ENCODE measurements at regions not wholly inside any gene's neighbourhood (a gene's known extent, or its start where the extent isn't known, plus 50 kb on each side); places are given as distances from the start of the nearest gene placed in this dataset.

GRCh38 chr5:2861605-2862004 is 110.1 kb upstream of the IRX2 start:
- peak; percentile 57 for DNase-seq (ENCODE audit: low spot score)
- H3K27ac ChIP-seq: no peak overlapping the region
- ChIA-PET CTCF (no interaction called here), POLR2A (ENCODE audit: low non-redundant PET) (interaction anchor here (0.6 kb wide), 1 partner anchor 1640 kb away, joined by 4 read pairs; no protein-coding TSS in a partner anchor)
- no peak for TF ChIP-seq CTCF (conservative IDR thresholded peaks at IDR 0.05; ENCODE audit: low read depth)

- ChIA-PET CTCF (interaction anchor here (0.7 kb wide), 1 partner anchor 821 kb away, joined by 3 read pairs; no protein-coding TSS in a partner anchor), POLR2A (ENCODE audit: low non-redundant PET) (no interaction called here)
- H3K27ac ChIP-seq: no peak overlapping the region
- no peak for DNase-seq (ENCODE audit: low spot score)
- TF ChIP-seq CTCF (conservative IDR thresholded peaks at IDR 0.05; ENCODE audit: low read depth): no peak
Measured at GRCh38 chr5:2860101-2860500, 108.6 kb upstream of the IRX2 start.

- DNase-seq (ENCODE audit: low spot score): no peak
- CTCF ChIA-PET: no interaction called here
- POLR2A ChIA-PET (ENCODE audit: low non-redundant PET): no interaction called here
- H3K27ac ChIP-seq: no peak overlapping the region
- no peak for TF ChIP-seq CTCF (conservative IDR thresholded peaks at IDR 0.05; ENCODE audit: low read depth)
Measured at GRCh38 chr5:2857837-2858236, 106.4 kb upstream of the IRX2 start.

DNA sequence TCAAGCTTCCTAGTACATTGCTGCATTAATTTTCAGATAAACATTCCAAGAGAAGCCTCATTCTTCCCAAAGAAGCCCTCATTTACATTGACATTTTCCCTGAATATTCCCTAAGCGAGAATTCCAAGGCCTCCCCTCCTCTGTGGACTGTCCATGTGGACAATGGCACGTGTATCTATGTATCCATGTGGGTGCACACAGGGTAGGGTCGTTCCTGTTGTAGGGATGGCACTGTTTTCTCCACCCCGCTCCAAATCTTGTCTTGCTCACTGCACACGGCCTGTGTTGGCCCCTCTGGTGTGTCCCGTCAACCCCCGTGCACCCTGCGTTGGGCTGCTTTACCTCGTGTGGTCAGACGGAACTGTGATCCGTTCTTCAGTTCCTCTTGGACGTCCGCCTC is 104.7 kb upstream of the IRX2 start:
- TF ChIP-seq CTCF (conservative IDR thresholded peaks at IDR 0.05; ENCODE audit: low read depth): no peak
- POLR2A ChIA-PET (ENCODE audit: low non-redundant PET): no interaction called here
- DNase-seq (ENCODE audit: low spot score): no peak
- CTCF ChIA-PET: interaction anchor here (0.6 kb wide), 1 partner anchor 197 kb away, joined by 3 read pairs; no protein-coding TSS in a partner anchor
- H3K27ac ChIP-seq: no peak overlapping the region

DNA sequence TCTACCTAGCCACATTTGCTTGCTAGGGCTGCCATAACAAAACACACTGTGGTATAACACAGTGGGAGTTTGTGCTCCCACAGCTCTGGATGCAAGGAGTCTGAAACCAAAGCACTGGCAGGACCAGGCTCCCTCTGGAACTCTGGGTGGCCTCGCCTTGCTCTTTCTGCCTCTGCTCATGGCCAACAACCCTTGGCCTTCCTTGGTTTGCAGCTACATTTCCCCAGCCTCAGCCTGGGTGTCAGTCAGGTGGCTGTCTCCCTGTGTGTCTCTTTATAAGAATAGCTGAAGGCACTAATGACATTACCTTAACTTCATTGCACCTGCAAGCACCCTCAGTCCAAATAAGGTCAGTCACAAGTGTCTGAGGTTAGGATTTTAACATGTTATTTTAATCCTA is 101.0 kb upstream of the IRX2 start:
- POLR2A ChIA-PET (ENCODE audit: low non-redundant PET): no interaction called here
- CTCF ChIA-PET: interaction anchor here (0.6 kb wide), 1 partner anchor 242 kb away, joined by 6 read pairs; no protein-coding TSS in a partner anchor
- no peak for DNase-seq (ENCODE audit: low spot score)
- no peak overlapping the region for H3K27ac ChIP-seq
- no peak for TF ChIP-seq CTCF (conservative IDR thresholded peaks at IDR 0.05; ENCODE audit: low read depth)

DNA sequence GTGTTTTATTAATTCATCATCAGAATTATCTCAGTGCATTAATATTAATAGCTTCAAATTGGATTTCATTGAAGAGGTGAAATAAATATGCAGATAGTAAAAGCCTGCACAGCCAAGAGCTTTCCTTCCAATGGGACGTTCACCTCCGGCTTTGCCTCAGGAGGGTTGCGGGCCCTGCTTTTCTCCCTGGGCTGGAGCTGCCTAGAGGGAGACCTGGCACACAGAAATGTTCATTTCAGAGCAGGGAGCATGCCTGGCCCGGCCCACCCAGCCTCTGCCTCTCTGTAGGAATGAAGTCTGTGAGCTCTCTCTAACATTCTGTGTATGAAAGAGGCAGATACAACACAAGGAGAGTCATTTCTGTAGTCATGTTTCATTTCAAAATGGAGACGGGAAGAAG is 100.4 kb upstream of the IRX2 start:
- CTCF ChIA-PET: interaction anchor here (0.6 kb wide), 1 partner anchor 242 kb away, joined by 6 read pairs; no protein-coding TSS in a partner anchor
- POLR2A ChIA-PET (ENCODE audit: low non-redundant PET): no interaction called here
- no peak overlapping the region for H3K27ac ChIP-seq
- DNase-seq (ENCODE audit: low spot score): no peak
- TF ChIP-seq CTCF (conservative IDR thresholded peaks at IDR 0.05; ENCODE audit: low read depth): no peak
